Right lung (tissue), 2 donors: ENCODE measurements at regions not wholly inside any gene's neighbourhood (a gene's known extent, or its start where the extent isn't known, plus 50 kb on each side); places are given as distances from the start of the nearest gene placed in this dataset.

ENCODE experiments used
- DNase-seq, 2 donors: peaks; one replicate each; pipeline ENCODE4 v3.0.0-alpha.2; 2013

DNA sequence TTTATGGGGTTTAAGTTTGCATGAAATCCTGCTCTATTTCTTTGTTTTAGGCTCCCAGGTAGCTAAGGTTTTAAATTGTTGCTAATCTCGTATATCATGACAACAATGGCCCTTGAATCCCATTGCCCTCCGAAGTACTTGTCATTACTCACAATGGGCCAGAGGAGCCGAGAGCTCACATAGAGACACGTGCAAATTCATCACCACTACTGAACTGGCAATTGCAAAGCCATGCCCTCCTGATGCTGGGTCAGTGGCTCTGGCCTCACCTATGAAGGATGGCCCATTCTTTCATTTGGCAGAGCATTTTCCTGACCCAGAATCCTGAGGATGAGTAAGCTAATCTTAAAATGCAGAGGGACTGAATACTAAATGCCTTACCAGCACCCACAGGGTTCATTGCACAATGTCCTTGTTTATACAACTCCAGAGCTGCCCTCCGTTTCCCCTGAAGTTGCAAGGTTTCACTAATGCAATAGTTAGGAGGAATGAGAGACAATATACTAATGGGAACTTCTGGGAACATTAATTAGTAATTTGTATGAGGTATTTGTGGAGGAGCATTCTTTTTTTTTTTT lies 71.6 kb upstream of the GAREM1 start:
- no peak for DNase-seq

DNA sequence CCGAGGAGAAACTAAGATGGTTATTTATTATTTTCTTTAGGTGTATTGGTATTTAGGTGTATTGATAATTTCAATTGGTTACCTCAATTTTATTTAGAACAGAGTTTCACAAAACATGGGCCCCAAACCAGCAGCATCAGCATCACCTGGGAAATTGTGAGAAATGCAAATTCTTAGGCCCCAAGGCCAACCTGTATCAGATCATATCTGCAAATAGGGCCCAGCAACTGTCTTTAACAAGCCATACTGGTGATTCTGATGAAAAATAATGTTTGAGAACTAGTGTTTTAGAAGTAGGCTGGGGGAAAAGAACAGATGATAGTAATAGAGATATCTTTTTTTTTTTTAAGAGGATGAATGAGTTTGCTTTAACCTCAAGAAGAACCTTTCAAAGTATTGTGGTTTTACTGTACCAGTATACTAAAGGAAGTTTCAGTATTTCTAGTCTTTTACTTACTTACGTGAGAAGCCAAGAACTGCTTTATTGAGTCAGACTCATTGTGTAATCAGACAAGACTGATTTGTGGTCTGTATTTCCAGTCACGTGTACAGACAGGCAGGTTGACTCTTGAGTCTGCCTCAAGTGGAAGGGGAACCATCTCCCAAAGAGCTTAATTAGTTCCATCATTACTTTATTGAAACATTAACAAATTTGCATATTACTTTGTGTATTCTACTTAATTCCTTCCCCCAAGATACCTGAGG lies 60.4 kb upstream of the GAREM1 start:
- no peak for DNase-seq

- no peak for DNase-seq
Observed at GRCh38 chr18:32529722-32530420, 59.2 kb upstream of the GAREM1 start.

DNA sequence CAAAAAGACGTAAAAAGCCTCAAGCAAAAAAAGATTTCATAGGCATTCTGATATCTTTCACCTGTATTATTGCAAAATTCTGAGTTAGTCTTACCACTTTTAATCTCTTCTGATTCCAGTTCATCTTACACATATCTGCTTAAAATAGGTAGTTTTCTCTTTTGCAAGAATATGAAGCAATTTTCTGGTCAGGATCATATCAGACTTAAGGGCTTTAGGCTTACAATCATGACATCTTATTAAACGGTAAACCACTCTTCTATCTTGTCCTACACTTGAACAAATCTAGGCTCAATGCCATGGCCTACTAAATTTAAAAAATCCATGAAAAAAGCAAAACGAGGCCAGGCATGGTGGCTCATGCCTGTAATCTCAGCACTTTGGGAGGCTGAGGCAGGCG lies 50.1 kb upstream of the GAREM1 start:
- no peak for DNase-seq
